ENCODE measurements at regions not wholly inside any gene's neighbourhood (a gene's known extent, or its start where the extent isn't known, plus 50 kb on each side); places are given as distances from the start of the nearest gene placed in this dataset.

DNA sequence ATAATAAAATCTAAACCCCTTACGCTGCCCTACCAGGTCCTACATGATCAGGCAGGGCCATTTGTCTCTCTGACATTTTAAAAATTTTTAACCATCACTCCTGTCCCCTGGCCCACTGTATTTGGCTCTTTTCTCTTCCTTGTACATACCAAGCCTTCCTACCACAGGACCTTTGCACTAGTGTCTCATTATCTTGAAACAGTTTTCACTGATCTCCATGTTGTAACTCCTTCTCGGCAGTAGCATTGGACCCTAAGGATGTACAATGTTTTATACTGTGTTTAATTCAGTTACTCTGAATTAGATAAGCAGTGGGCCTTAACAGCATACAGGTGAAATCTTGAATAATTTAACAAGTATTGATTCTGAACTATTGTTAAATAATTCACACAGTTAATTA, 330.7 kb downstream of the UTRN start:
- no peak overlapping the region for H3K27ac Mint-ChIP-seq (ENCODE audit: unreplicated experiment)
- peaks cover 24% of the 10 kb centered on the region for H3K36me3 Mint-ChIP-seq (ENCODE audit: insufficient read depth, unreplicated experiment)

GRCh38 chr6:144617191-144617590, 332.1 kb downstream of the UTRN start:
- no peaks in the 10 kb centered on the region for H3K36me3 ChIP-seq (ENCODE audit: control insufficient read depth, insufficient read depth, low read length)
- intact Hi-C loops (cut with micrococcal nuclease; ENCODE audit: unreplicated experiment), result no loop called here
- TF ChIP-seq CTCF (IDR thresholded peaks at IDR 0.05; ENCODE audit: insufficient read depth in 1 of 2, low read depth in 1 of 2, low read length in 1 of 2, severe bottlenecking in 1 of 2, unreplicated experiment in 1 of 2), result no peak
- ChIA-PET POLR2A (no interaction called here), CTCF (no interaction called here)
- Mint-ChIP-seq H3K27me3 (ENCODE audit: insufficient read depth, unreplicated experiment) (no peaks in the 10 kb centered on the region), H3K4me1 (ENCODE audit: low read depth, unreplicated experiment) (peaks cover 27% of the 10 kb centered on the region), H3K9me3 (ENCODE audit: unreplicated experiment) (no peaks in the 10 kb centered on the region), H3K27ac (ENCODE audit: unreplicated experiment) (no peak overlapping the region), H3K4me3 (ENCODE audit: unreplicated experiment) (no peak overlapping the region), H3K36me3 (ENCODE audit: insufficient read depth, unreplicated experiment) (peaks cover 24% of the 10 kb centered on the region)
- DNase-seq, result no peak
- no TSS peak for BruUV-seq (replicated peaks)
- H3K4me1 ChIP-seq, result peaks cover 17% of the 10 kb centered on the region
- no peaks in the 10 kb centered on the region for H3K9me3 ChIP-seq
- H3K27me3 ChIP-seq (replicated peaks; ENCODE audit: control insufficient read depth, insufficient read depth, low read length), result no peaks in the 10 kb centered on the region
- H3K4me3 ChIP-seq (ENCODE audit: low read depth, low read length), result no peak overlapping the region

More for the DNA sequence above, 330.7 kb downstream of the UTRN start:
- Mint-ChIP-seq H3K9me3 (ENCODE audit: unreplicated experiment) (no peaks in the 10 kb centered on the region), H3K4me3 (ENCODE audit: unreplicated experiment) (no peak overlapping the region), H3K4me1 (ENCODE audit: low read depth, unreplicated experiment) (peaks cover 18% of the 10 kb centered on the region), H3K27me3 (ENCODE audit: insufficient read depth, unreplicated experiment) (no peaks in the 10 kb centered on the region)
- H3K9me3 ChIP-seq, result no peaks in the 10 kb centered on the region
- POLR2A ChIA-PET, result no interaction called here
- TF ChIP-seq CTCF (IDR thresholded peaks at IDR 0.05; ENCODE audit: insufficient read depth in 1 of 2, low read depth in 1 of 2, low read length in 1 of 2, severe bottlenecking in 1 of 2, unreplicated experiment in 1 of 2), result no peak
- peaks cover 7% of the 10 kb centered on the region for H3K4me1 ChIP-seq
- intact Hi-C loops (cut with micrococcal nuclease; ENCODE audit: unreplicated experiment), result no loop called here
- H3K4me3 ChIP-seq (ENCODE audit: low read depth, low read length), result no peak overlapping the region
- H3K27me3 ChIP-seq (replicated peaks; ENCODE audit: control insufficient read depth, insufficient read depth, low read length), result no peaks in the 10 kb centered on the region
- CTCF ChIA-PET, result no interaction called here
- BruUV-seq (replicated peaks), result no TSS peak
- DNase-seq, result no peak
- no peaks in the 10 kb centered on the region for H3K36me3 ChIP-seq (ENCODE audit: control insufficient read depth, insufficient read depth, low read length)

DNA sequence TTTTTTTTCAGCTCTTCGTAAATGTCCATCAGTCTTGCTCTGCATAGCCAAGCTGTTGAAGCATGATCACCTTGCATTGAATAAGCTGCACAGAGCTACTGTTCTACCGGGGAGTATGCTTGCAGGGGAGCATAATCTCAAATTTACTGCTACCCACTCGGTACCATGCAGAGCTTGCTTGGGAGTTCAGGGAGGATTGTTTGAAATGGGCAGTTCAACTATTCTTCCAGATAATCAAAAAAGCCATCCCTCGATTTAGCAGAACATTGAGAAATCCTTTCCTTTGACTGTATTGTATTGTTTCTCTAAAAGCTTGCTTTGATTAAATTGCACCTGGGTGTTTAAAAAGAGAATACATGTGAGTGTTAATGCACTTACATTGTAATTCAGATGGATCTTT, 332.6 kb downstream of the UTRN start:
- H3K9me3 ChIP-seq, result no peaks in the 10 kb centered on the region
- no peaks in the 10 kb centered on the region for H3K27me3 Mint-ChIP-seq (ENCODE audit: insufficient read depth, unreplicated experiment)
- H3K9me3 Mint-ChIP-seq (ENCODE audit: unreplicated experiment), result no peaks in the 10 kb centered on the region
- peaks cover 17% of the 10 kb centered on the region for H3K4me1 ChIP-seq
- H3K27ac Mint-ChIP-seq (ENCODE audit: unreplicated experiment), result no peak overlapping the region
- intact Hi-C loops (cut with micrococcal nuclease; ENCODE audit: unreplicated experiment), result no loop called here
- no peaks in the 10 kb centered on the region for H3K36me3 ChIP-seq (ENCODE audit: control insufficient read depth, insufficient read depth, low read length)
- peaks cover 27% of the 10 kb centered on the region for H3K4me1 Mint-ChIP-seq (ENCODE audit: low read depth, unreplicated experiment)
- H3K36me3 Mint-ChIP-seq (ENCODE audit: insufficient read depth, unreplicated experiment), result peaks cover 24% of the 10 kb centered on the region
- BruUV-seq (replicated peaks), result no TSS peak
- no peak for DNase-seq
- TF ChIP-seq CTCF (IDR thresholded peaks at IDR 0.05; ENCODE audit: insufficient read depth in 1 of 2, low read depth in 1 of 2, low read length in 1 of 2, severe bottlenecking in 1 of 2, unreplicated experiment in 1 of 2), result no peak
- no peaks in the 10 kb centered on the region for H3K27me3 ChIP-seq (replicated peaks; ENCODE audit: control insufficient read depth, insufficient read depth, low read length)
- CTCF ChIA-PET, result no interaction called here
- no peak overlapping the region for H3K4me3 Mint-ChIP-seq (ENCODE audit: unreplicated experiment)
- POLR2A ChIA-PET, result no interaction called here
- H3K4me3 ChIP-seq (ENCODE audit: low read depth, low read length), result no peak overlapping the region
